WTC11 (cell line): ENCODE measurements at regions not wholly inside any gene's neighbourhood (a gene's known extent, or its start where the extent isn't known, plus 50 kb on each side); places are given as distances from the start of the nearest gene placed in this dataset.

Experiments used
- CREB1 ChIP-seq: sonication (generic); formaldehyde crosslinking; IDR thresholded peaks from 2 replicates; pipeline ENCODE4 v1.8.0; 2023; ENCODE audit warnings: mild to moderate bottlenecking, missing genetic modification reagents
- ESRRA ChIP-seq: sonication (generic); formaldehyde crosslinking; IDR thresholded peaks from 2 replicates; pipeline ENCODE4 v1.8.1; 2022; ENCODE audit warnings: mild to moderate bottlenecking, missing genetic modification reagents, borderline replicate concordance
- SOX15 ChIP-seq: fragments of 250-450 bp; sonication (Bioruptor Pico); IDR thresholded peaks from 2 replicates; pipeline ENCODE4 v1.9.0; 2021; ENCODE audit warnings: mild to moderate bottlenecking
- TF ChIP-seq, protein P1 (sequence below): fragments of 200-600 bp; IDR thresholded peaks from 2 replicates; pipeline ENCODE4 v1.8.0; 2022; ENCODE audit warnings: antibody characterized with exemption
- TF ChIP-seq, protein P2 (sequence below): fragments of 250-450 bp; sonication (Bioruptor Pico); IDR thresholded peaks from 2 replicates; pipeline ENCODE4 v1.9.0; 2021; ENCODE audit warnings: mild to moderate bottlenecking

DNA sequence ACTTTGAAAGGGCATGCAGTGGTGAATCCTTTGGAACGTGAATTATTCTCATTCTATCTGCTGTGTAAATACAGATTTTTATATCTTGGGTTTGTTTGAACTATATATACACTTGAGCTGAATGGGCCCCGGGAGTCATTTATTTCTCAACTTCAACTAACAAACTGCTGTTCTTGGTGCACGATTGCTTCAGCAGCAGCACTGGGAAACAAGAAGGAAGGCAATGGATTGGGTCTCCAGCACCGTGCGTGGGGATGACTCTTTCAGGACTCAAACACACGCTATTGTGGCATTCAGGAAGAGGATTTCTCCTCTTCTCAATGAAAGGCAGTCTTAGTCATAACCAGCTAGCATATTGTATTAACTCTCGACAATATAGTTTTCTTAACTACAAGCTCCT is 226.0 kb upstream of the NFE2L3 start:
- TF ChIP-seq, protein P1, sequence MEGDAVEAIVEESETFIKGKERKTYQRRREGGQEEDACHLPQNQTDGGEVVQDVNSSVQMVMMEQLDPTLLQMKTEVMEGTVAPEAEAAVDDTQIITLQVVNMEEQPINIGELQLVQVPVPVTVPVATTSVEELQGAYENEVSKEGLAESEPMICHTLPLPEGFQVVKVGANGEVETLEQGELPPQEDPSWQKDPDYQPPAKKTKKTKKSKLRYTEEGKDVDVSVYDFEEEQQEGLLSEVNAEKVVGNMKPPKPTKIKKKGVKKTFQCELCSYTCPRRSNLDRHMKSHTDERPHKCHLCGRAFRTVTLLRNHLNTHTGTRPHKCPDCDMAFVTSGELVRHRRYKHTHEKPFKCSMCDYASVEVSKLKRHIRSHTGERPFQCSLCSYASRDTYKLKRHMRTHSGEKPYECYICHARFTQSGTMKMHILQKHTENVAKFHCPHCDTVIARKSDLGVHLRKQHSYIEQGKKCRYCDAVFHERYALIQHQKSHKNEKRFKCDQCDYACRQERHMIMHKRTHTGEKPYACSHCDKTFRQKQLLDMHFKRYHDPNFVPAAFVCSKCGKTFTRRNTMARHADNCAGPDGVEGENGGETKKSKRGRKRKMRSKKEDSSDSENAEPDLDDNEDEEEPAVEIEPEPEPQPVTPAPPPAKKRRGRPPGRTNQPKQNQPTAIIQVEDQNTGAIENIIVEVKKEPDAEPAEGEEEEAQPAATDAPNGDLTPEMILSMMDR: no peak
- TF ChIP-seq, protein P2, sequence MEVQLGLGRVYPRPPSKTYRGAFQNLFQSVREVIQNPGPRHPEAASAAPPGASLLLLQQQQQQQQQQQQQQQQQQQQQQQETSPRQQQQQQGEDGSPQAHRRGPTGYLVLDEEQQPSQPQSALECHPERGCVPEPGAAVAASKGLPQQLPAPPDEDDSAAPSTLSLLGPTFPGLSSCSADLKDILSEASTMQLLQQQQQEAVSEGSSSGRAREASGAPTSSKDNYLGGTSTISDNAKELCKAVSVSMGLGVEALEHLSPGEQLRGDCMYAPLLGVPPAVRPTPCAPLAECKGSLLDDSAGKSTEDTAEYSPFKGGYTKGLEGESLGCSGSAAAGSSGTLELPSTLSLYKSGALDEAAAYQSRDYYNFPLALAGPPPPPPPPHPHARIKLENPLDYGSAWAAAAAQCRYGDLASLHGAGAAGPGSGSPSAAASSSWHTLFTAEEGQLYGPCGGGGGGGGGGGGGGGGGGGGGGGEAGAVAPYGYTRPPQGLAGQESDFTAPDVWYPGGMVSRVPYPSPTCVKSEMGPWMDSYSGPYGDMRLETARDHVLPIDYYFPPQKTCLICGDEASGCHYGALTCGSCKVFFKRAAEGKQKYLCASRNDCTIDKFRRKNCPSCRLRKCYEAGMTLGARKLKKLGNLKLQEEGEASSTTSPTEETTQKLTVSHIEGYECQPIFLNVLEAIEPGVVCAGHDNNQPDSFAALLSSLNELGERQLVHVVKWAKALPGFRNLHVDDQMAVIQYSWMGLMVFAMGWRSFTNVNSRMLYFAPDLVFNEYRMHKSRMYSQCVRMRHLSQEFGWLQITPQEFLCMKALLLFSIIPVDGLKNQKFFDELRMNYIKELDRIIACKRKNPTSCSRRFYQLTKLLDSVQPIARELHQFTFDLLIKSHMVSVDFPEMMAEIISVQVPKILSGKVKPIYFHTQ: no peak
- no peak for TF ChIP-seq ESRRA (CRISPR knock-in tag)
- no peak for TF ChIP-seq CREB1 (CRISPR knock-in tag)
- TF ChIP-seq SOX15 (CRISPR knock-in tag): no peak
